ENCODE measurements at regions not wholly inside any gene's neighbourhood (a gene's known extent, or its start where the extent isn't known, plus 50 kb on each side); places are given as distances from the start of the nearest gene placed in this dataset.

DNA sequence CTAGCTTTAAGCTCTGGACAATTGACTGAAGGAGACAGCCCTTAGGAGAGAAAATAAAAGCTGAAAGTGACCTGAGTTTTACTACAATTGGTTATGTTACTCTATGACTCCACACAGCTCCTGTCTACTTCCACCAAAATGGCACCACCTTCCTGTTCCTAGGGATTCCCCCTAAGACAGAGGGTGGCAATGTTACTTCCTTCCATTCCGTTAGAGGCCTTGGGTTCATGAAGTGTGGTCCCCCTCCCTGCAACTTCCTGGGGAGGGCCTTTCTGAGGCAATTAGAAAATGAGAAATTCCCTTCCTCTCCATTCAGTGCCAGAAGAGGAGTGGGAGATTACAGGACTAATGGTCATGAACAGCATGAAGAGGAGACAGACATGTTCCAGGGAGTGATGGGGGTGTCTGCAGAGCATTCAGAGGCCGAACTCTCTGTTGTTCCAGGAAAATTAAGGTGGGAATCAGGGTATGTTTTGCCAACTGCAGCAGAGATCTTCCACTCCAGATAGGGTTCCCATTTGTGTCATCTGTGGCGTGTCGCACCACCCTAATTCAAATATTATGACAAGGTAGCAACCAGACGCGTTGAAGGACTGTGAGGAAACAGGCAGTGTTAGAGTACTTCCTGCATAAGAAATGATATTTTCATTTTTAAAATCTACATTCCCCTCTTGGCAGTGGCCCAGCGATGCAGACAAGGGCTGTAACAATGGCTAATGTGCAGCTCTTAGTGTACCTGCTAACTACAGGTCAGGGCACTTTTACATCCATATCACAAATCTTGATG is 53.1 kb upstream of the TRIM67 start:
- DNase-seq = no peak

- peak in 1 of 2 experiments; percentile 35 for DNase-seq
Measured at GRCh38 chr1:231107600-231108326, 54.1 kb upstream of the TRIM67 start.

DNA sequence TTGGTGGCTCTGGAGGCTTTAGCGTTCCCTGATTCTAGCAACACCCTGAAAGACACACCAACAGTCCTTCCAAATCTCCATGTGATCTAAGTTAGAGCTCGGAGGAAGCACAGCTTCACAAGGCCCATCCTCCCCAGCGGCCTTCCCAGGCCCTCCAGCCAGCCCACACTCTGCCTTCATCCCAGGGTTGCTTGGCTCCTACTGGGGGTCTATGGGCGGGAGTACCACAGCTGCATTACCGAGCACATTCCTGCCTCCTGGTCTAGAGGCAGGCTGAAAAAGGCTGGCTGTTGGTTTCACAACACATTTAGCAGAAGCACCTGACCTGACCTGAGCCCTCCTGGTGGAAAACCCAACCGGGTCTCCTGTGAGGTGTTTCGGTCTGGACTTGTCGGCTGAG is 54.7 kb upstream of the TRIM67 start:
- DNase-seq = no peak

DNA sequence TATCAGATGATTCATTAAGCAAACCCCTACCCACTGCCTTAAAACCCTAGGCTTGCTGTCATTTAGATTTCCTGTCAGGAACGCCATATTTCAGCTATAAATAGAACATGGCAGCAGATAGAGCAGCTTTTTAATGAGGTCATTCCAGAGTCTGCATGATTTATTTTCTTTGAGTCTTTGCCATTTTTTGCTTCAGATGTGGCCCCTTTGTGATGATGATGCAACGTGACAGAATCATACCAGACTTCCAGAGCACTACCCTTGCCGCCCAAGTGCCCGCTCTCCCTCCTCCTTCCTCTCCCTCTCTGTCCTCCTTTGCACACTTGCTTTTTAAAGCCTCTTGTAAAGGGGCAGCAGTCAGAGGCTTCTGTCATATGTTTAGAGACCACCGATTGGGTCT is 55.5 kb upstream of the TRIM67 start:
- peak in 1 of 2 experiments; percentile 26 for DNase-seq

DNA sequence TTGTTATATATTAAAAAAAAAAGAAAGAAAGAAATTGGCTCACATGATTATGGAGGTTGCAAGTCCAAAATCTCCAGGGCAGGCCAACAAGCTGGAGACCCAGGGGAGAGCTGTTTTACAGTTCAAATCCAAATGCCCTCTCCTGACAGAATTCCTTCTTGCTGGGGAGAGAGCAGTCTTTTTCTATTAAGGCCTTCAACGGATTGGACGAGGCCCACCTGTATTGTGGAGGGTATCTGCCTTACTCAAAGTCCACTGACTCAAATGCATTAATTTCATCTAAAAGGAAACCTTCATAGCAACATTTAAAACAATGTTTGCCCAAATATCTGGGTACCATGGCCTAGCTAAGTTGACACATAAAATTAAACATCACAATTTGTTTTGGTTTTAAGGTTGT is 56.9 kb upstream of the TRIM67 start:
- DNase-seq = no peak

DNA sequence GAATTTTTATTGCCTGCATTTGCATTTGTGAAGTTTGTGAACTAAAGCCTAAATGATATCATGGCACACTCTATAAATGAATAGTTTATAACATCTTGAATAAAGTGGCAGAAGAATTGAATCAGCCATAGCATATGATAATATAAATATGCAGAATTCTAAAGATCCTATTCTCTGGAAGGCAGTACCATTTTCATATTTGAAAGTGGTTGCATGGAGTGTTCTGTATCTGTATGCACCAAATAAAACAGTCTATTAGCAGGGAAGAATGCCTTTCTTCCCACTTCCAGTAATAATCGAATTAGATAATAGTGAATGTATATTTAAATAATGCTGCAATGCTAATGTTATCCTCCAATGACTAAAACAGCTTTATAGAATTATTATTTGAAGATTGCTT is 57.9 kb upstream of the TRIM67 start:
- DNase-seq = no peak

DNA sequence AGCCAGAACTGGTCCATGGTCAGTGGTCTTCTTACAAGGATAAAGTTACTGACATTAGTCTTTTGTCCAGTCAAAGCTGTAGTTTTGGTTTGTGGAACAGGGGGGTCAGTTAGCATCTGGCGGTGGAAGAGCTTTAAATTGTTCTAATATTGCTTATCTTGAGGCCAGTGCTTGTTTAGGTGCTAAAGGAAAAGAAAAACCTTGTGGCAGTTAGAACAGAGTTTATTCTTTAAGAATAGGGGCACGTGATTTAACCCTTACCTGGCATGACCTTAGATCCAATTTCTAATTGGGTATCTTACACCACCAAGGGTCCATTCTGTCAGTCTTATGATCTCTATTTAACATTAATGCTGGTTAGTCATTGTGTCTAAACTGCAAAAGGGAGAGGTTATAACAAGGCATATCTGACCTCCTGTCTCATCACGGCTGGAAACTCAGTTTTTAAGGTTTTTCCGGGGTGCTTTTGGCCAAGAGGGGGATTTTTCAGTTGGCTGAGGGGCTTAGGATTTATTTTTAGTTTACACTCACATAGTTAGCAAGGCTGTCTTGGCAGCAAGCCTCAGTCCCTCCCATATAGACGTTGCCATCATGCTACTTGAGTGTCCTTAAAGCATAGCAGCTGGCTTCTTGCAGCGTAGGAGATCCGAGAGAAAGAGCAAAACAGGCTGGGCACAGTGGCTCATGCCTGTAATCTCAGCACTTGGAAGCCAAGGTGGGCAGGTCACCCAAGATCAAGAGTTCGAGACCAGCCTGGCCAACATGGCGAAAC is 60.1 kb upstream of the FAM89A start:
- no peak for DNase-seq

DNA sequence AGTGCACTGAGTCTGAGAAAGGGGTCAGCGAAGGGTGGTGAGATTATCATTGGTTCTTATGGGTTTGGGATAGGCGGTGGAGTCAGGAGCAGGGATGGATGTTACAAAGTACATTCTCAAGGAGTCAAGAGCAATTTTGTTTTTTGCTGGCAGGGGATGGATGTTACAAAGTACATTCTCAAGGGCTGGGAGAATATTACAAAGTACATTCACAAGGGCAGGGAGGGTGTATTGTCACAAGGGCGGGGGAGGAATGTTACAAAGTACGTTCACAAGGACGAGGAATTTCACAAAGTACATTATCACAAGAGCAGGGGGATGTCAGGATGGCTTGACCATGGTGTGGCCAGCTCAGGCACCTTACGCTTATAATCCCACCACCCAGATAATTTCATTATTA is 59.3 kb upstream of the FAM89A start:
- DNase-seq = no peak

DNA sequence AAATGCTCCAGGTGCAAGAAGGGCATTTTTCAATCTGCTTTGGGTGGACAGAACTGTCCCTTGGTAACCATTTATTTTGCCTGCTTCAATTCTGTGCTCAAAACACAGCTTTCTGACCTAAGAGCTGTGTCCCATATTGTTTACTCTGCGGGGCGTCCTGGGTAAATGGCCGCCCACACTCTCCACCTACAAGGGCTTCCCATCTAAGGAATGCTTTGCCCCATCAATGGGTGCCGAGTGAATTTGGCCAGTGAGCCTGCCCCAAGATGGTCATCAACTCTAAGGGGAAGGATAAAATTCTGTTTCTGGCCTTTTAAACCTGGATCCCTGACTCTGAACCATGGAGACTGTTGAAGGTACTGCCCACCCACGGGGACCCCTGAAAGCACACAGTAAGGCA is 55.5 kb upstream of the FAM89A start:
- DNase-seq = no peak

DNA sequence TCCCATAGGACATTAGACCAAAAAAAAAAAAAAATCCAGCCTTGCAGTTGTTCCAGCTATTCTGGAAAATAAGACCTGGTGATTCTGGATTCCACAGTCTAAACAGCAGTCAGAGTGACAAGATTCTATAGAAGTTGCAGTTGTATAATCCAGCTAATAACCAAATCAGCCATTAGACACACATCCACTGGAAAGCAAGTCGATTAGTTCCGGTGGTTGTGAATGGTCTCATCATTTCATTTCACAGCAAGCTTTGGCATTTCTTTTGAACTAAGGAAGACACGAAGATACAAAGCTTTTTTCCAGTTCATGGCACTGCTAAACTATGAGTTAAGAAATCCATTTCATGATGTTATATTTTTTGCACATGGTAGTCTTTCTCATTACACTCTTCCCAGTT is 54.4 kb upstream of the FAM89A start:
- DNase-seq = no peak

GRCh38 chr1:231093156-231093922 is 53.3 kb upstream of the FAM89A start:
- no peak for DNase-seq

DNA sequence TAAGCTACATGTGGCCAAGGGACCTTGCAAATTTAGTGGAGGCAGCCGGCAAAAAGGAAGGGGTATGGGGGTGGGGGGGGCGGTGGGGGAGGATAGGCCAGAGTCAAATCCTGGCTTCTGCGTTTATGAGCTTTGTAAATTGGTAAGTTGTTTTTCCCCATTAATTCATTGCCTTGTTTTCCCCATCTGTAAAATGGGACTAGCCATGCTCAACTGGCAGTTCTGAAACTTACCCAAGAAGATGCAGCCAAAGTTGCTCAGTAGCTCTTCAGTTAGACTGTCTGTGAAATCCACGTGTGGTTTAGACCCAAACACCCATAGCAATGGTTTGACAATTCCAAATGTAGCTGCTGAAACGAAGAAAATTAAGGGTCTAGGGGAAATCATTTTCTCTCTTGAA is 52.3 kb upstream of the FAM89A start:
- no peak for DNase-seq

DNA sequence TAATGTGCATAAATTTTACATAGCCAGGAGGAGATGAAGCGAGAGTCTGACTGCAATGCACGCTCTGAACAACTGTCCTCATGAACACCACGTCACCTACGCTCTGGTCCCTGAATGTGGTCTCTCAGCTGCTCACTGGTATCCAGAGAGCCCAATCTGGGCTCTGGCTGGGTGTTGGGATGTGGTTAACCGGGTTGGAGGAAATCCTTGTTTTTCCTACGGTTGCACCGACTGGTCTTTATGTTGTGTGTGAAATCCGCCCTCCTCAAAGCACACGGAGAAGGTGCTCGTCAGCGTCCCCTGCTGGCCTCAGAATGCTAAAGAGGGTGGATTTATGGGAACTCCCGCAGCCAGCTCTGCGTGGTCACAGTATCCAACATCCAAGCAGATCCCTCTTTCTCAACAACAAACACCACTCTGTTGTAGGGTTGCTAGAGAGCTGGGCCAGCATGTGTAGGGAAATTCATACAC is 51.8 kb upstream of the FAM89A start:
- no peak for DNase-seq

GRCh38 chr1:231091415-231091814 is 51.4 kb upstream of the FAM89A start:
- DNase-seq = no peak
